Stimulated activated CD4-positive, alpha-beta T cell treated with anti-CD3 and anti-CD28 coated beads, Interleukin-2, amount 100 ng/mL, for 24 hours (primary cell): ENCODE measurements at regions not wholly inside any gene's neighbourhood (a gene's known extent, or its start where the extent isn't known, plus 50 kb on each side); places are given as distances from the start of the nearest gene placed in this dataset.
"Not testable (repeated sequence)": the region's sequence is repeated elsewhere in the genome, so short reads cannot be mapped to it uniquely, and the experiment has no call there.

Source experiments
- DNase-seq, 2 donors: peaks; one replicate each; pipeline ENCODE4 v3.0.0-alpha.2; 2020

GRCh38 chr3:152104847-152105415 is 163.8 kb upstream of the MBNL1 start:
- no peak for DNase-seq

- no peak for DNase-seq
Measured at GRCh38 chr3:152105446-152105845, 163.3 kb upstream of the MBNL1 start.

GRCh38 chr3:152109038-152109437 is 159.7 kb upstream of the MBNL1 start:
- no peak for DNase-seq

GRCh38 chr3:152113413-152113812 is 155.3 kb upstream of the MBNL1 start:
- no peak for DNase-seq

- no peak for DNase-seq
Measured at GRCh38 chr3:152113992-152114651, 154.6 kb upstream of the MBNL1 start.

- no peak for DNase-seq
Measured at GRCh38 chr3:152120601-152121269, 148.0 kb upstream of the MBNL1 start.

- DNase-seq: no peak
Measured at GRCh38 chr3:152121270-152121636, 147.5 kb upstream of the MBNL1 start.

- DNase-seq: no peak
Measured at GRCh38 chr3:152122851-152123250, 145.9 kb upstream of the MBNL1 start.

GRCh38 chr3:152123457-152123856 is 145.3 kb upstream of the MBNL1 start:
- no peak for DNase-seq

- DNase-seq: no peak
Measured at GRCh38 chr3:152126260-152126659, 142.5 kb upstream of the MBNL1 start.

GRCh38 chr3:152127058-152127457 is 141.7 kb upstream of the MBNL1 start:
- no peak for DNase-seq

- DNase-seq: no peak
Measured at GRCh38 chr3:152128356-152128755, 140.4 kb upstream of the MBNL1 start.

GRCh38 chr3:152139651-152140050 is 129.1 kb upstream of the MBNL1 start:
- no peak for DNase-seq

GRCh38 chr3:152146461-152146860 is 122.3 kb upstream of the MBNL1 start:
- no peak for DNase-seq

GRCh38 chr3:152147748-152148147 is 121.0 kb upstream of the MBNL1 start:
- no peak for DNase-seq

GRCh38 chr3:152148579-152148978 is 120.2 kb upstream of the MBNL1 start:
- DNase-seq: no peak

GRCh38 chr3:152149832-152150231 is 118.9 kb upstream of the MBNL1 start:
- DNase-seq: no peak

- no peak for DNase-seq
Measured at GRCh38 chr3:152151216-152151876, 117.4 kb upstream of the MBNL1 start.

GRCh38 chr3:152151877-152152765 is 116.6 kb upstream of the MBNL1 start:
- DNase-seq: not testable (repeated sequence)

- DNase-seq: not testable (repeated sequence)
Measured at GRCh38 chr3:152153115-152153514, 115.6 kb upstream of the MBNL1 start.

GRCh38 chr3:152155246-152156020 is 113.3 kb upstream of the MBNL1 start:
- DNase-seq: no peak

GRCh38 chr3:152156880-152157279 is 111.8 kb upstream of the MBNL1 start:
- DNase-seq: no peak
